UCSD-AML1 (cell line): ENCODE measurements at regions not wholly inside any gene's neighbourhood (a gene's known extent, or its start where the extent isn't known, plus 50 kb on each side); places are given as distances from the start of the nearest gene placed in this dataset.
"Not testable (repeated sequence)": the region's sequence is repeated elsewhere in the genome, so short reads cannot be mapped to it uniquely, and the experiment has no call there.

Experiments used
- DNase-seq: peaks from one replicate; lab custom pipeline; 2025; ENCODE audit not compliant: unreplicated experiment; lab: John Stamatoyannopoulos, UW

GRCh38 chr18:41071826-41072225 lies 883.2 kb upstream of the PIK3C3 start:
- DNase-seq = no peak

- DNase-seq = no peak
Measured at GRCh38 chr18:41069167-41069566, 885.9 kb upstream of the PIK3C3 start.

- DNase-seq = no peak
Measured at GRCh38 chr18:41064916-41065315, 890.1 kb upstream of the PIK3C3 start.

GRCh38 chr18:41060967-41061366 lies 894.1 kb upstream of the PIK3C3 start:
- DNase-seq = no peak

- DNase-seq = no peak
Measured at GRCh38 chr18:41059126-41059415, 896.0 kb upstream of the PIK3C3 start.

- no peak for DNase-seq
Measured at GRCh38 chr18:41058351-41059125, 896.5 kb upstream of the PIK3C3 start.

- no peak for DNase-seq
Measured at GRCh38 chr18:41052625-41053024, 902.4 kb upstream of the PIK3C3 start.

GRCh38 chr18:41046250-41046649 lies 908.8 kb upstream of the PIK3C3 start:
- DNase-seq = not testable (repeated sequence)

- no peak for DNase-seq
Measured at GRCh38 chr18:41043876-41044275, 911.2 kb upstream of the PIK3C3 start.

- no peak for DNase-seq
Measured at GRCh38 chr18:41042866-41043265, 912.2 kb upstream of the PIK3C3 start.

- no peak for DNase-seq
Measured at GRCh38 chr18:41038071-41038470, 917.0 kb upstream of the PIK3C3 start.

GRCh38 chr18:41036346-41036745 lies 918.7 kb upstream of the PIK3C3 start:
- DNase-seq = no peak

GRCh38 chr18:41034413-41034812 lies 920.6 kb upstream of the PIK3C3 start:
- no peak for DNase-seq

- no peak for DNase-seq
Measured at GRCh38 chr18:41025666-41026065, 929.4 kb upstream of the PIK3C3 start.

- no peak for DNase-seq
Measured at GRCh38 chr18:41024792-41025191, 930.2 kb upstream of the PIK3C3 start.

GRCh38 chr18:41022484-41022883 lies 932.5 kb upstream of the PIK3C3 start:
- DNase-seq = no peak

GRCh38 chr18:41021089-41021488 lies 933.9 kb upstream of the PIK3C3 start:
- no peak for DNase-seq

- no peak for DNase-seq
Measured at GRCh38 chr18:41012194-41012593, 942.8 kb upstream of the PIK3C3 start.

GRCh38 chr18:41009926-41010325 lies 945.1 kb upstream of the PIK3C3 start:
- DNase-seq = no peak

- no peak for DNase-seq
Measured at GRCh38 chr18:41004324-41004723, 950.7 kb upstream of the PIK3C3 start.

GRCh38 chr18:40995529-40995928 lies 959.5 kb upstream of the PIK3C3 start:
- DNase-seq = no peak

GRCh38 chr18:40993363-40993762 lies 961.7 kb upstream of the PIK3C3 start:
- no peak for DNase-seq

GRCh38 chr18:40987581-40987980 lies 967.5 kb upstream of the PIK3C3 start:
- no peak for DNase-seq
